ENCODE measurements at regions not wholly inside any gene's neighbourhood (a gene's known extent, or its start where the extent isn't known, plus 50 kb on each side); places are given as distances from the start of the nearest gene placed in this dataset.

- TF ChIP-seq CBX8 (IDR thresholded peaks at IDR 0.05; ENCODE audit: borderline replicate concordance, low read depth, low read length) (no peak), ATF2 (IDR thresholded peaks at IDR 0.05; ENCODE audit: low read length) (no peak), MAX (IDR thresholded peaks at IDR 0.05) (no peak), POU5F1 (IDR thresholded peaks at IDR 0.05; ENCODE audit: low read depth, low read length) (no peak)
- Histone ChIP-seq H3K27me3 (replicated peaks in 1 of 4; ENCODE audit: control insufficient read depth in 3 of 4, extremely low read depth in 1 of 4, insufficient read depth in 3 of 4, low read length in 3 of 4) (no peaks in the 10 kb centered on the region), H3K23me2 (ENCODE audit: low read depth, low read length) (no peaks in the 10 kb centered on the region), H3K9ac (replicated peaks in 1 of 4; ENCODE audit: extremely low read depth in 1 of 4, low read depth in 3 of 4, low read length in 3 of 4) (no peak overlapping the region), H4K8ac (ENCODE audit: extremely low read depth, insufficient read depth, low read length) (no peak overlapping the region), H2BK15ac (ENCODE audit: low read length) (no peak overlapping the region), H3K36me3 (ENCODE audit: control insufficient read depth in 2 of 4, insufficient read depth in 4 of 4, low read length in 3 of 4) (no peaks in the 10 kb centered on the region), H3K4me2 (ENCODE audit: insufficient read depth in 1 of 2, low read depth in 2 of 2, low read length in 2 of 2) (no peak overlapping the region), H3K79me1 (ENCODE audit: low read depth, low read length) (no peaks in the 10 kb centered on the region), H2BK20ac (ENCODE audit: low read length) (no peak overlapping the region), H2AFZ (ENCODE audit: low read length) (no peak overlapping the region), H4K5ac (ENCODE audit: insufficient read length, low read depth, low read length) (no peak overlapping the region), H4K91ac (replicated peaks; ENCODE audit: insufficient read length, low read length) (no peak overlapping the region), H3K18ac (ENCODE audit: extremely low read depth, low read length) (no peak overlapping the region), H3K9me3 (ENCODE audit: insufficient read depth in 2 of 2, low read depth in 1 of 2, low read length in 1 of 2) (peaks cover 15 to 16% of the 10 kb centered on the region in 2 experiments), H3K4me1 (replicated peaks in 1 of 4; ENCODE audit: control insufficient read depth in 3 of 4, insufficient read depth in 4 of 4, low read length in 3 of 4) (no peaks in the 10 kb centered on the region), H2BK120ac (replicated peaks; ENCODE audit: low read depth, low read length) (no peak overlapping the region), H2BK5ac (ENCODE audit: low read depth, low read length) (no peak overlapping the region), H3K56ac (replicated peaks; ENCODE audit: insufficient read length, low read depth, low read length) (no peak overlapping the region), H3K4me3 (ENCODE audit: extremely low read depth in 1 of 4, insufficient read depth in 2 of 4, low read depth in 3 of 4, low read length in 4 of 4) (no peak overlapping the region), H4K20me1 (replicated peaks in 1 of 2; ENCODE audit: control insufficient read depth in 1 of 2, insufficient read depth in 2 of 2, low read length in 2 of 2) (no peaks in the 10 kb centered on the region), H3K27ac (ENCODE audit: low read depth, low read length) (no peak overlapping the region), H3K4ac (replicated peaks; ENCODE audit: insufficient read length, low read depth, low read length) (no peak overlapping the region), H3K14ac (ENCODE audit: insufficient read length) (no peak overlapping the region), H3K23ac (ENCODE audit: insufficient read length) (no peak overlapping the region), H2BK12ac (ENCODE audit: low read depth, low read length) (no peak overlapping the region), H2AK5ac (ENCODE audit: low read depth, low read length) (no peak overlapping the region), H3K79me2 (ENCODE audit: control insufficient read depth in 1 of 2, insufficient read depth in 2 of 2, low read length in 2 of 2) (no peaks in the 10 kb centered on the region)
- ChIA-PET POLR2A (ENCODE audit: partially characterized antibody) (no interaction called here), CTCF (ENCODE audit: partially characterized antibody) (interaction anchor here (0.7 to 1.0 kb wide), 3 partner anchors 15 to 499 kb away, joined by 3 read pairs; no protein-coding TSS in a partner anchor)
- 90% methylated on average over 1 of the region's 1 CpG; no CpG with 5 or more reads in 1 of the 2 experiments for WGBS, 2 experiments (ENCODE audit: extremely low coverage in 1 of 2, insufficient coverage in 1 of 2, insufficient read length in 1 of 2, insufficient replicate concordance in 2 of 2, low coverage in 1 of 2, low lambda C conversion rate in 2 of 2, missing lambda C conversion rate in 1 of 2)
- DNase-seq (ENCODE audit: low read depth in 1 of 2, low spot score in 2 of 2), result no peak
- no peak for FAIRE-seq
Observed at GRCh38 chr2:14448340-14448739, 184.2 kb upstream of the LRATD1 start.

Measured in H1 (cell line).